ENCODE measurements at regions not wholly inside any gene's neighbourhood (a gene's known extent, or its start where the extent isn't known, plus 50 kb on each side); places are given as distances from the start of the nearest gene placed in this dataset.
"Not testable (repeated sequence)": the region's sequence is repeated elsewhere in the genome, so short reads cannot be mapped to it uniquely, and the experiment has no call there.

- no peak overlapping the region for H3K4me3 ChIP-seq (replicated peaks in 1 of 4; ENCODE audit: control extremely low read depth in 1 of 4, insufficient read depth in 1 of 4, low read depth in 3 of 4, low read length in 4 of 4)
- no peak overlapping the region for H3K4me2 ChIP-seq (ENCODE audit: extremely low read depth, insufficient read depth, low read length)
- no peak for TF ChIP-seq CTCF (conservative IDR thresholded peaks at IDR 0.05 in 1 of 2, IDR thresholded peaks at IDR 0.05 in 1 of 2; ENCODE audit: low read depth in 1 of 2, low read length in 2 of 2)
- no peak for TF ChIP-seq EZH2 (IDR thresholded peaks at IDR 0.05; ENCODE audit: low read length, missing control alignments)
- H4K20me1 ChIP-seq (ENCODE audit: control insufficient read depth, extremely low read depth, insufficient read depth, low read length), result no peaks in the 10 kb centered on the region
- H3K79me2 ChIP-seq (ENCODE audit: control insufficient read depth, insufficient read depth, low read length), result no peaks in the 10 kb centered on the region
- H2AFZ ChIP-seq (ENCODE audit: low read length), result no peak overlapping the region
- H3K36me3 ChIP-seq (ENCODE audit: control insufficient read depth, insufficient read depth, low read length), result no peaks in the 10 kb centered on the region
- no peak overlapping the region for H3K9ac ChIP-seq (ENCODE audit: insufficient read depth, low read length)
- DNase-seq (ENCODE audit: low read depth in 2 of 2), result no peak
- no peaks in the 10 kb centered on the region for H3K27me3 ChIP-seq (ENCODE audit: control insufficient read depth, insufficient read depth, low read length)
- no peak overlapping the region for H3K27ac ChIP-seq (ENCODE audit: insufficient read depth, low read length)
- no peaks in the 10 kb centered on the region for H3K4me1 ChIP-seq (ENCODE audit: control insufficient read depth, extremely low read depth, insufficient read depth, low read length)
- no peaks in the 10 kb centered on the region for H3K9me3 ChIP-seq (ENCODE audit: control insufficient read depth, insufficient read depth, low read depth, low read length)
These were observed 61.2 kb upstream of the AGR3 start for GRCh38 chr7:16942929-16943509.

- Histone ChIP-seq H3K79me2 (ENCODE audit: control insufficient read depth, insufficient read depth, low read length) (no peaks in the 10 kb centered on the region), H3K27ac (ENCODE audit: insufficient read depth, low read length) (no peak overlapping the region), H3K9me3 (ENCODE audit: control insufficient read depth, insufficient read depth, low read depth, low read length) (no peaks in the 10 kb centered on the region), H3K36me3 (ENCODE audit: control insufficient read depth, insufficient read depth, low read length) (no peaks in the 10 kb centered on the region), H4K20me1 (ENCODE audit: control insufficient read depth, extremely low read depth, insufficient read depth, low read length) (no peaks in the 10 kb centered on the region), H3K4me2 (ENCODE audit: extremely low read depth, insufficient read depth, low read length) (no peak overlapping the region), H3K4me1 (ENCODE audit: control insufficient read depth, extremely low read depth, insufficient read depth, low read length) (no peaks in the 10 kb centered on the region), H3K4me3 (replicated peaks in 1 of 4; ENCODE audit: control extremely low read depth in 1 of 4, insufficient read depth in 1 of 4, low read depth in 3 of 4, low read length in 4 of 4) (no peak overlapping the region), H2AFZ (ENCODE audit: low read length) (no peak overlapping the region), H3K27me3 (ENCODE audit: control insufficient read depth, insufficient read depth, low read length) (no peaks in the 10 kb centered on the region), H3K9ac (ENCODE audit: insufficient read depth, low read length) (no peak overlapping the region)
- TF ChIP-seq EZH2 (IDR thresholded peaks at IDR 0.05; ENCODE audit: low read length, missing control alignments) (no peak), CTCF (conservative IDR thresholded peaks at IDR 0.05 in 1 of 2, IDR thresholded peaks at IDR 0.05 in 1 of 2; ENCODE audit: low read depth in 1 of 2, low read length in 2 of 2) (no peak)
- no peak for DNase-seq (ENCODE audit: low read depth in 2 of 2)
These were observed 63.2 kb upstream of the AGR3 start for GRCh38 chr7:16944936-16945335.

- Histone ChIP-seq H3K27ac (ENCODE audit: insufficient read depth, low read length) (no peak overlapping the region), H2AFZ (ENCODE audit: low read length) (no peak overlapping the region), H3K9ac (ENCODE audit: insufficient read depth, low read length) (no peak overlapping the region), H3K9me3 (ENCODE audit: control insufficient read depth, insufficient read depth, low read depth, low read length) (no peaks in the 10 kb centered on the region), H3K4me3 (replicated peaks in 1 of 4; ENCODE audit: control extremely low read depth in 1 of 4, insufficient read depth in 1 of 4, low read depth in 3 of 4, low read length in 4 of 4) (no peak overlapping the region), H4K20me1 (ENCODE audit: control insufficient read depth, extremely low read depth, insufficient read depth, low read length) (no peaks in the 10 kb centered on the region), H3K79me2 (ENCODE audit: control insufficient read depth, insufficient read depth, low read length) (no peaks in the 10 kb centered on the region), H3K27me3 (ENCODE audit: control insufficient read depth, insufficient read depth, low read length) (no peaks in the 10 kb centered on the region), H3K4me2 (ENCODE audit: extremely low read depth, insufficient read depth, low read length) (no peak overlapping the region), H3K4me1 (ENCODE audit: control insufficient read depth, extremely low read depth, insufficient read depth, low read length) (no peaks in the 10 kb centered on the region), H3K36me3 (ENCODE audit: control insufficient read depth, insufficient read depth, low read length) (no peaks in the 10 kb centered on the region)
- no peak for DNase-seq (ENCODE audit: low read depth in 2 of 2)
- TF ChIP-seq EZH2 (IDR thresholded peaks at IDR 0.05; ENCODE audit: low read length, missing control alignments), result no peak
- TF ChIP-seq CTCF (conservative IDR thresholded peaks at IDR 0.05 in 1 of 2, IDR thresholded peaks at IDR 0.05 in 1 of 2; ENCODE audit: low read depth in 1 of 2, low read length in 2 of 2), result no peak
These were observed 63.6 kb upstream of the AGR3 start for GRCh38 chr7:16945372-16945771.

GRCh38 chr7:16948110-16948509, 66.3 kb upstream of the AGR3 start:
- H3K36me3 ChIP-seq (ENCODE audit: control insufficient read depth, insufficient read depth, low read length); H3K4me3 ChIP-seq (replicated peaks in 1 of 4; ENCODE audit: control extremely low read depth in 1 of 4, insufficient read depth in 1 of 4, low read depth in 3 of 4, low read length in 4 of 4); H2AFZ ChIP-seq (ENCODE audit: low read length); H3K27me3 ChIP-seq (ENCODE audit: control insufficient read depth, insufficient read depth, low read length); H3K79me2 ChIP-seq (ENCODE audit: control insufficient read depth, insufficient read depth, low read length); H3K9me3 ChIP-seq (ENCODE audit: control insufficient read depth, insufficient read depth, low read depth, low read length); H3K27ac ChIP-seq (ENCODE audit: insufficient read depth, low read length); DNase-seq (ENCODE audit: low read depth in 2 of 2); H3K9ac ChIP-seq (ENCODE audit: insufficient read depth, low read length); H4K20me1 ChIP-seq (ENCODE audit: control insufficient read depth, extremely low read depth, insufficient read depth, low read length); H3K4me2 ChIP-seq (ENCODE audit: extremely low read depth, insufficient read depth, low read length); H3K4me1 ChIP-seq (ENCODE audit: control insufficient read depth, extremely low read depth, insufficient read depth, low read length): not testable (repeated sequence)

All from fibroblast of lung (primary cell).